Neural progenitor cell (in vitro differentiated cells): ENCODE measurements at regions not wholly inside any gene's neighbourhood (a gene's known extent, or its start where the extent isn't known, plus 50 kb on each side); places are given as distances from the start of the nearest gene placed in this dataset.

Experiments used
- EZH2 ChIP-seq: fragments of 200-600 bp; sonication (generic); IDR thresholded peaks from 2 replicates; pipeline ENCODE4 v1.6.1; 2017; ENCODE audit warnings: antibody characterized with exemption, mild to moderate bottlenecking, moderate library complexity
- EZH2phosphoT487 ChIP-seq: fragments of 200-600 bp; sonication (generic); IDR thresholded peaks from 2 replicates; pipeline ENCODE4 v1.6.1; 2017; ENCODE audit warnings: antibody characterized with exemption
- TF ChIP-seq, protein P1 (sequence below): fragments of 200-600 bp; sonication (generic); IDR thresholded peaks from 2 replicates; pipeline ENCODE4 v1.5.1; 2017; ENCODE audit warnings: antibody characterized with exemption, mild to moderate bottlenecking

DNA sequence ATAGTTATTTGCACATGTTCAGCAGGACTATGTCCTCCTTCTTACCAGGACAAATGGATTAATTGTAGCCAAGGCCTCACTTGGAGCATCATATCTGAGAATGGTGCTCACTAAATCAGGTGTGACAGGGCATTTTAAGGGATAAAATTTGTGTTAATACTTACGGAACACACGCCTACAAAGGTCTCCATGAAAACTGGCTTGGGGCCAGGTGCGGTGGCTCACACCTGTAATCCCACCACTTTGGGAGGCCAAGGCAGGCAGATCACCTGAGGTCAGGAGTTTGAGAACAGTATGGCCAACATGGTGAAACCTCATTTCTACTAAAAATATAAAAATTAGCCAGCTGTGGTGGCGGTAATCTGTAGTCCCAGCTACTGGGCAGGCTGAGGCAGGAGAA, 75.1 kb upstream of the CAPZB start:
- TF ChIP-seq, protein P1, sequence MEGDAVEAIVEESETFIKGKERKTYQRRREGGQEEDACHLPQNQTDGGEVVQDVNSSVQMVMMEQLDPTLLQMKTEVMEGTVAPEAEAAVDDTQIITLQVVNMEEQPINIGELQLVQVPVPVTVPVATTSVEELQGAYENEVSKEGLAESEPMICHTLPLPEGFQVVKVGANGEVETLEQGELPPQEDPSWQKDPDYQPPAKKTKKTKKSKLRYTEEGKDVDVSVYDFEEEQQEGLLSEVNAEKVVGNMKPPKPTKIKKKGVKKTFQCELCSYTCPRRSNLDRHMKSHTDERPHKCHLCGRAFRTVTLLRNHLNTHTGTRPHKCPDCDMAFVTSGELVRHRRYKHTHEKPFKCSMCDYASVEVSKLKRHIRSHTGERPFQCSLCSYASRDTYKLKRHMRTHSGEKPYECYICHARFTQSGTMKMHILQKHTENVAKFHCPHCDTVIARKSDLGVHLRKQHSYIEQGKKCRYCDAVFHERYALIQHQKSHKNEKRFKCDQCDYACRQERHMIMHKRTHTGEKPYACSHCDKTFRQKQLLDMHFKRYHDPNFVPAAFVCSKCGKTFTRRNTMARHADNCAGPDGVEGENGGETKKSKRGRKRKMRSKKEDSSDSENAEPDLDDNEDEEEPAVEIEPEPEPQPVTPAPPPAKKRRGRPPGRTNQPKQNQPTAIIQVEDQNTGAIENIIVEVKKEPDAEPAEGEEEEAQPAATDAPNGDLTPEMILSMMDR: no peak
- no peak for TF ChIP-seq EZH2phosphoT487
- no peak for TF ChIP-seq EZH2
